HG03135 (cell line): ENCODE measurements at regions not wholly inside any gene's neighbourhood (a gene's known extent, or its start where the extent isn't known, plus 50 kb on each side); places are given as distances from the start of the nearest gene placed in this dataset.

Experiments used
- ATAC-seq: cut with Tn5 transposase; IDR thresholded peaks from one replicate; pipeline ENCODE4 v1.9.1; 2021; ENCODE audit warnings: mild to moderate bottlenecking, moderate library complexity; ENCODE audit not compliant: unreplicated experiment

DNA sequence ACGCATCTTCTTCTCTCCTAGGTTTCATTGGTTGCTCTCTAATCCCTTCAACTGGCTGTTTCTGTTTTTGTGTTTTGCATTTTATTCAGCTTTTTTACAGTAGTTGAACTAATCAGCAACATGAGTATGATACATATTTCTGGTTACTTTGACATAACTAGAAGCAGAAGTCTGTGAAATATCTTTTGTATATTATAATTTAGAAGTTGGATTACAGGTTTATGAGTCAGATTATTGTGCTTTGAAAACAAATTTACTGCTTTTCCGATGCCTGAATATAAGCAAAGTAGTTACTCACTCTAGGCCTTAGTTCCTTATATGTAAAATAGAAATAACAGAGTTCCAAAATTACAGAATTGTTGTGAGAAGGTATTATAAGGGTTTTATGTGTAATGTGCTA, 96.2 kb upstream of the MEOX2 start:
- ATAC-seq: no peak

DNA sequence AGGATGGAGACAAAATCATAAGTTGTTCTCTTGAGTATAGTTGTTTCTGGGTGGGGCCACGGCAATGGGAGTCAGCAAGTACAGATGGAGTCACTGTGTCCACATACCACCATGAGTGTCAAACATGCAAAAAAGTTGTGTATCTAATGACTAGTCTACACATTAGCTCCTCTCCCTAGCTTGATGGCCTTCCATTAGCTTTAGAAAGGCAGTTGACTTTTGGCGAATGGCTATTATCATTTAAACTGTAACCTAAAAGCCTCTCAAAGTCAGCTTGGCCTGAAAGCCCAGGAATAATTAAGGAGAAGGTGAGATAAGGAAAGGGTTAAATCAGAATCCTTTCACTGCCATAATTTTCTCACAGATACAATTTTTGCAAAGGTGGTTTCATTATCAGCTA, 95.5 kb upstream of the MEOX2 start:
- ATAC-seq: no peak

DNA sequence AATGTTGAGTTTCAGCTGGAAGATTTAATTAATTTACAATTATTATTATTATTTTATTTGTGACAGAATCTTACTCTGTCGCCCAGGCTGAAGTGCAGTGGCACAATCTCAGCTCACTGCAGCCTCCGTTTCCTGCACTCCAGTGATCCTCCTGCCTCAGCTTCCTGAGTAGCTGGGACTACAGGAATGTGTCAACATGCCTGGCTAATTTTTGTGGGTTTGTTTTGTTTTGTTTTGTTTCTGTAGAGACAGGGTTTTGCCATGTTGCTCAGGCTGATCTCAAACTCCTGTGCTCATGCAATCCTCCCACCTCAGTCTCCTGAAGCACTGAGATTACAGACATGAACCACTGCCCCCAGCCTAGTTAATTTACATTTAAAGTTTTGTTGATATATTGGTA, 93.8 kb upstream of the MEOX2 start:
- no peak for ATAC-seq

DNA sequence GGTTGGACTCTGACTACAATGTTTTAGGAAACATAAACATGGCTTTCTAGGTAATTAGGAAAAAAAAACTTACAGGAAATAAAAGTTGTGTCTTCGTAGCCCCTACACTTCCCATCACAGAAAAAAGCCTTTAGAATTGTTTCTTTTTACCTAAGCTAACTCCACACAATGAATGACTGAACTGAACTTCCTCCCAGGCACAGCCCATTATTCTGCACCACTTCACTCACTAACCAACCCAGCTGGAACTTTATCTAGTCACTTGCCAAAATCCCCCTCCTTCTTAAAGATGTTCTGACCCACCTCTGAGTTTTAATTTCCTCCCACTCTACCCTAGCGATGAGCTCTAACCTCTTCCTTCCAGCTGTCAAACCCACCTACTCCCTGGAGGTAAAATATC, 91.7 kb upstream of the MEOX2 start:
- ATAC-seq: no peak

DNA sequence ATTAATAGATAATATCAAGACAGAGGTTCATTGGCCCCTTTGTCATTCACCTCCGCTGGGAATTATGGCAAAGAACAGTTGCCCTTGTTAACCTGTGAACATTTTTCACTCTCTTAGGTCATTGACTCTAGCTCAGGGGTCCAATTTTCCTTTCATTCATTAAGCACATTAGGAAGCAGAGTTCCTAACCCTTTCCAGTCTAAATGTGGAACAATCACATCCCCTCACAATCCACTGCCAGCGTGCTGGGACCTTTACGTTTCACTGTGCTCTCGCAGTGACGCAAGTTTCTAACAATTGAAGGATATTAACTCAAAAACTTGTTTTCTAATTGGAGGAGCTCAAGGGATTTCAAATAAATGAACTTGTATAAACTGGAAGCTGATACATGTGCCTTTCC, 79.3 kb upstream of the MEOX2 start:
- no peak for ATAC-seq

DNA sequence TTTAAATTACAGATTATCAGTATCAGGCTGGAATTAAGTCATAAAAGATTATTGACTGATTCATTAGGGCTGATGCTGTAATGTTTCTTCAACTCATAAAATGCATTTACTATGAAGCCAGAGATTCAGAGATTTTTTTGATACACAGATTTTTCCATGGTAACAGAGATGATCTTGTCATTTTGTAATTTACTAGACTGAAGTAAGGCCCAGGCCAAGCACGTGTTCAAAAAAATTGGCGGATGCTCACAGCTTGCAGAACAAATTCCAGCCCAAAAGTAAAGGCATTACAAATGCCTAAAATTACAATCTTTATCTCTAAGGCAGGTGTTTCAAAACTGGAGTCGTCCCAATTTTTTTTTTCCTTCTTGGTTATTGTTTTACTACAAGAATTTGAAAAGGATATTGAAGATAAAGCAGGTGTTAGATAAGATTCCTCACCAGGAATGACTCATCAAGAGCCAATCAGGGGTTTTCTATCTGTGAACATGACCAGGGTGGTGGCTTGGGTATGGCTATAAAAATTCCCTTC, 78.4 kb upstream of the MEOX2 start:
- ATAC-seq: no peak

DNA sequence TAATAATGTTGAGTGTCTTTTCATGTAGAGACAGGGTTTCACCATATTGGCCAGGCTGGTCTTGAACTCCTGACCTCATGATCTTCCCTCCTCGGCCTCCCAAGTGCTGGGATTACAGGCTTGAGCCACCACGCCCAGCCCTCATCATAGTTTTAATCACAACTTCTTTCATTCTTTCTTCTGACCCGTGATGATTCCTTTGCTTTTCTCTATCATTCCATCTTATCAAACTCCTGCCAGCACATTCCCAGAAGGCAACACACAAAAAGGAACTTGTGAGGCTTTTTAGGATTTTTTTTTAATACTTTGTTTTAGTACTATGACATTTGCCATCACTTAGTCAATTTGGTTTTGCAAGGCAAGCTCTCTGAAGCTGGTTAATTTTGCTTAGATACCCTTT, 77.5 kb upstream of the MEOX2 start:
- no peak for ATAC-seq

DNA sequence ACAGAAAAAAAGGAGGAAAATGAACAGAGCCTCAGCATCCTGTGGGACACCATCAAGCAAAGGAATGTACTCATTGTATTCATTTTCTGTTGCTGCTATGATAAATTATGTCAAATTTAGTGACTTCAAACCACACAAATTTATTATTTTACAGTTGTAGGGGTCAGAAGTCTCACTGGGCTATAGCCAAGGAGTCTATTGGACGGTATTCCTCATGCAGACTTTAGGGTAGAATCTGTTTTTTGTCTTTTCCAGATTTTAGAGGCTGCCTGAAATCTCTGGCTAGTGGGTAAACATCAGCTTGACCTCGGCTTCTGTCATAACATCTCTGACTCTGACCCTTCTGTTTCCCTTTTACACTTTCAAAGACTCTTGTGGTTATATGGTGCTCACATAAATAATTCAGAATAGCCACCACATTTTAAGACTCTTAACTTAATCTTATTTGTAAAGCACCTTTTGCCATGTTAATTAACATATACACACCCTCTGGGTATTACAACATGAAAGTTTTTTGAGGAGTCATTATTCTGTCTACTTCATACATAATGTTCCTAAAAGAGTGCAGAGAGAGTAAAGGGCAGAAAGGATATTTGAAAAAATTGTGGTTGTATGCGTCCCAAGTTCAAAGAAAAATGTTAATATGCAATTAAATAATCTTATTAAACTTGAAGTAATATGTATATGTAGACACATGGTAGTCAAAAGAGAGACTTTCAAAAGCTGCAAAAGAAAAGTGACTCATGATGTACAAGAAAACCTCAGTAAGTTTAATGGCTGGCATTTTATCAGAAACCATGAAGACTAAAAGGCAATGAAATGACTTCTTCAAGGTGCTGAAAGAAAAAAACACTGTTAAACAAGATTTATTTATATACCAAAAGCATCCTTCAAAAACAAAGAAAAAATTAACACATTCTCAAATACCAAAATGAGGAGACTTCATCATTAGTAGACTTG, 70.8 kb upstream of the MEOX2 start:
- no peak for ATAC-seq

DNA sequence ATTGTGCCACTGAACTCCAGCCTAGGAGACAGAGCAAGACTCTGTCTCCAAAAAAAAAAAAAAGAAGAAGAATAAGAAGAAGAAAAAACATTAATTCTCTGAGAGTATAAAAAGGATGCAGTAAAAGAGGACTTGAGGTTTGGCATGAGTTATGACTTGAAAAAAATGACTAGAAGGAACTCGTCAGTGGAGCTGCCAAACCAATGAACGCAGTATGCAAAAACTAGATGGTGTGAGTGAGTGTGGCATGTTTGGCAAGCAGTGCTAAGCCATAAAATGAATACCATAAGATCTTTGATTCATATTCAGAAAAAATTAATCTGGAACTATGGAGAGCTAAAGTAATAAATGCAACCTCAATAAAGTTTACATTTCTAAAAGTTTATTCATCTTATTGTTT, 68.6 kb upstream of the MEOX2 start:
- no peak for ATAC-seq

DNA sequence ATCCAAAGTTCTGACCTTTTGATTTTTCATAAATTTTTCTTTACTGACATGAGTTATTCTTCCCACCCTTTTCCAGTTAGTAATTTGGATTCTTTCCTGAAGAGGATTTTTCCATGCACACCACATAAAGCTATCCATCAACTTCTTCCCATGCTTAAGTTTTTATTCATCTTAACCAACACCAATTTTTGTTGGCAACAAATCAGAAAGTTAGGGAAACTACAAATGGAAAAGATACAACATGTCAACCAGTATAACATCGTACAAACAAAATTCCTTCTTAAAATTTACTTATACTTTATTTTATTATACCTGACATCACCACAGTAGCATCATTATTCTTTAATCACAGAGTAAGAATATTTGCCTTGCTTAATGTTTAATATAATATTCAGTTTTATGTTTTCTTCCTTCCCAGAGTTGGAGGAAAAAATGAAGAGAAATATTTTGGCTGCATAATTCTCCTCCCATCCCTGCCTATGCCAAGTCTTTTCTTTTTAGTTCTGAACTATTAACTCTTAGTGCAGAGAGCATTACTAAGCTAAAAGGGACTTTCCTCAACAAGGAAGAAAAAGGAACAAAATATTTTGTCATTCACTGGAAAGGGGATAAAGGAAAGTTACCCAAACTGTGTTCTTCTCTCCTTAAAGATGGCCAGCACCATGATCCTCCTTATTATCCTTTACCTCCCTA, 67.5 kb upstream of the MEOX2 start:
- ATAC-seq: no peak

DNA sequence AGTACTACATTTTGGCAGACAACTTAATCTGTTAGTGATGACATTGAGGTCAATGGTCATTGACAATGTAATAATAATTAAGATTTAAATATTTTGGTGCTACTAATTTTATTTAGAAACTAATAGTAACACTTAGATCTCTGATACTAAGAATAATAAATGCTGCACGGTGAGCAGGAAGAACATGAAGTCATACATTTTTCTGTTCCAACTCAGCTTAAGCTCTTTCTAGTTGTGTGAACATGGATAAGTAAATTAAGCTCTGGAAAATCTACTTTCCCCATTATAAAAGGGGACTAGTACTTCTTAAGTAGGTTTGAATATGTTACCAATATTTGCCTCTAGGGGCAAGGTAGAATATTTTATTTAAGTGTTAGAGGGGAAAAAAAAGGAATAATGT, 65.9 kb upstream of the MEOX2 start:
- ATAC-seq: no peak

DNA sequence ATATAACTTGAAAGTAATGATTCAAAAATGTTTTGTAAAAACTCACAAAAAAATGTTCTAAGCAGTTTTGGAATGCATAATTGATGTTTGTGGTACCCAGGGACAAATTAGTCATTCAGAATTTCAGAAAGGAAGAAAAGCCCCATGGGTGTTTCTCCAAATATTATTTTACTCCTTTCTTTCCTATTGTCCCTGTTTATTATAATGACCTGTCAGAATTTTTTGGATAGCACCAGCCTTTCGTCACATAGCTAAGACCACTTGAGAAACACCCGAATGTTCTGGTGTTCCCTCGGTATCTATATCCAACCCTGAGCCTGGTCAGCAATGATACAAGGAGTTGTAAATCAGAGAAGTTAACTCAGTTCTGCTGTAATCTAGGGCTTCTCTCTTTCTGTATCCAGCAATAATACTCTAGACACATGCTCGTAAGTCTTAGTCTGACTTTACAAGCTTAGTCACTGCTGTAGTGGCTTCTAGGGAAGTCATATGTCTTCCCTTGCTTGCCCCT, 64.8 kb upstream of the MEOX2 start:
- no peak for ATAC-seq

DNA sequence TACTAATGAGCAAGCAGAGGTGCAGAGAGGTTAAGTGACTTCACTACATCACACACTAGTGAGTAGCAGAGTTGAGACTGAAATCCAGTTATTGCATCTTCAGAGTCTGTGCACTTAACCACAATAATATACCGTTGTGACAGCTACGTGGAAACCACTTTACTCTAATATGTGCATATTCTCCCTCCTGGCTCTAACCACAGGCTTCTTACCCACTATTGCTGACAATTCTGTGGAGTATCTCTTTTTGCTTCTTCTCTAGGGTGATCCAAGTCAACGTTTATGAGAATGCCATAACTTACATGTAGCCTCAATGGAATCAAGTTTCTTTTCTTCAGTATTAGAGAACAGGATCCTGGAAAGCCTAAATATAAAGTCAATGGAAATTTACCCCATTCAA, 64.2 kb upstream of the MEOX2 start:
- ATAC-seq: no peak

DNA sequence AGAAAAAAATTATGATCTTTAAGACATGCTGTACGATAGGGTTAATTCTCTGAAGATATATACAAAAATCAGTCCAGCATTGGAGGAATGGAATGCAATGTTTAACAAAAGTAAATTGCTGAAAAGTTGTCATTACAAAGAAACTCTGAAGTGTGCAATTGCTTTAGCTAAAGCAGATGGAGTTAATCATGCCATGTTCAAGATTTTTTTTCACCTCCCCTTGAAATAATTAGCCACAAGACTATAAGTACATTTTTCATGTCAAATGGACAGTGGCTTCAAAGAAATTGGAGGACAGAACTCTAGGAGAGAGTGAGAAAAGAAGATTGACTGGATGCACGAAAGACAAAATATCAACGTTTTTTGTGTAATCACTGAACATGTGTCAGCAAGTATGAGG, 63.1 kb upstream of the MEOX2 start:
- no peak for ATAC-seq

DNA sequence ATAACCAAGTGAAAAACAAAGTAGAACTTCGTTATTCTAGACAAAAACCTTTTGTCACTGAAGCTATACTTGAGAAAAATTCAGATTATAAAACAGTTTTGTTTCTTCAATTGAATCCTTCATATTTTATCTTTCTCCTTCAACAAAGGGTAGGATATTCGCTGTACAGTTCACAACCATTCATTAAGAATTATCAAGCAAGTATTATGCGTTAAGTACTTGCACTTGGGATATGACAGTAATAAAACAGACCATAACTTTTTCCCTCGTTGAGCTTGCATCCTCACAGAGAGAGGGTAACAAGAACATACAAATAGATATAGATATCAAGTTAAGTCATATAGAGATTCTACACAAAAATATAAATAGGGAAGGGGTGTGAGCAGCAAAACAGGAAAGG, 61.2 kb upstream of the MEOX2 start:
- no peak for ATAC-seq

DNA sequence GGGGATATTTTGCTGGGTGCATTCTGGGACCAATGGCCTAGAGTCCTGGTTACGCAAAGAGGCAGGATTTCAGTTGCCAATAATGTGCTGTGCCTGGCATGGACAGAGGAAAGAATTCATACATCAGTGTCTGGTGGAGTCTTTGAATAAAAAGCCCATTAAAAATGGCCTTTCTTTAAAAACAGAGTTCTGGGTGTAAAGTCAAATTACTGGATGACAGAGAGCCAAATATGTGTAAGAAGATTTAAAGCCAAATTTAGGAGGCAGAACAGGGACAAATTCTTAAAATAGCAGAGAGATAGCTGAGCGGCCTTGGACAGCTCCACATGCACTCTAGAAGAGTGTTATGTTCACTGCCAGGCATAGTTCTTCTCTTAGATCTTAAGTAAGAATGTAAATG, 60.8 kb upstream of the MEOX2 start:
- ATAC-seq: no peak

DNA sequence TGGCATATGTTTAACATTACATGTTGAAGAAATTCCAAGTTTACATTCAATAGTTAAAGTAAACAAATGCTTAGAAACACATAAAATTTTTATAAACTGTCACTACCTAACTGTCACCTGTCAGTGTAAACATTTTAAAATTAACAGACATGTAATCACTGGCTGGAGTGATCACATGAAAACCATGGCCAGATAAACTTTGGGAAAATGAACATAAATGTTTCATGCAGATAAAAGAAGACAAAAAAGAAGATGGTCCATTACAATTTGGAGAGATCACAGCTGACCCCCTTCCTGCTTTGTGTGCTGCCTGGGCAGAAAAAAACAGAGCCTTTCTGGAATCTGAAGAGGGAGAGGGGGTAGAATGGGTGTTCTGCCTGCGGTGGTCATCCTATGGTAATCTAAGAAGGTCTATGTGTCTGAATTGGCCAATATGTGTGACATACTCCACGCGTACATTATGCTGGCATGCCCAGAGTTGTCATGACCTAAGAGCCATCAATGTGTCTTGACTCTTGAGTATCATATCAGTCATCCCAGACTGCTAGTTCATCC, 57.5 kb upstream of the MEOX2 start:
- no peak for ATAC-seq

DNA sequence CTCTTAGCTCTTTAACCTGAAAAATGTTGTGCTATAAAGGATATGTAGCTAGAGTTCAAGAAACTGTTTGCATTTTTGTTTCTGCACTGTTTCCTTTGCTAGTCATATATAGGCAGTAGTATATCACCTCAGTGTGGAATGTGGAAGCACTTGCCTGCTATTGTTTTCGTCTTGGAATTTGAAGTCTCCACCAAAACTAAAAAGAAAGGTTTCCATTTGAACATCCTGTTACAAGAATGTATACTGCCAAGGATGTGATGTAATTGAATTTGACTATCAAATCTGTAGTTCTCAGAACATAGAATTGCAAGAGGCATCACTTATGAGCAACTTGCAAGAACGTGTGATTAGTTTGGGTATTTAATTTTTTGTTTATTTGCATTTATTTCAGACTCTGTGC, 51.1 kb upstream of the MEOX2 start:
- no peak for ATAC-seq
